ENCODE measurements at regions not wholly inside any gene's neighbourhood (a gene's known extent, or its start where the extent isn't known, plus 50 kb on each side); places are given as distances from the start of the nearest gene placed in this dataset.

GRCh38 chr11:104484804-104485554 lies 321.0 kb upstream of the PDGFD start:
- TF ChIP-seq CTCF (IDR thresholded peaks at IDR 0.05; ENCODE audit: insufficient read depth, low read length, poor library complexity, severe bottlenecking) (no peak), EZH2phosphoT487 (conservative IDR thresholded peaks at IDR 0.05; ENCODE audit: low read length) (no peak)

All from SU-DHL-6 (cell line).